Neural progenitor cell (in vitro differentiated cells): ENCODE measurements at regions not wholly inside any gene's neighbourhood (a gene's known extent, or its start where the extent isn't known, plus 50 kb on each side); places are given as distances from the start of the nearest gene placed in this dataset.

Experiments
- EZH2 ChIP-seq: fragments of 200-600 bp; sonication (generic); IDR thresholded peaks from 2 replicates; pipeline ENCODE4 v1.6.1; 2017; ENCODE audit warnings: antibody characterized with exemption, mild to moderate bottlenecking, moderate library complexity
- EZH2phosphoT487 ChIP-seq: fragments of 200-600 bp; sonication (generic); IDR thresholded peaks from 2 replicates; pipeline ENCODE4 v1.6.1; 2017; ENCODE audit warnings: antibody characterized with exemption
- TF ChIP-seq, protein P1 (sequence below): fragments of 200-600 bp; sonication (generic); IDR thresholded peaks from 2 replicates; pipeline ENCODE4 v1.5.1; 2017; ENCODE audit warnings: antibody characterized with exemption, mild to moderate bottlenecking

- TF ChIP-seq EZH2 (no peak), EZH2phosphoT487 (no peak)
- TF ChIP-seq, protein P1, sequence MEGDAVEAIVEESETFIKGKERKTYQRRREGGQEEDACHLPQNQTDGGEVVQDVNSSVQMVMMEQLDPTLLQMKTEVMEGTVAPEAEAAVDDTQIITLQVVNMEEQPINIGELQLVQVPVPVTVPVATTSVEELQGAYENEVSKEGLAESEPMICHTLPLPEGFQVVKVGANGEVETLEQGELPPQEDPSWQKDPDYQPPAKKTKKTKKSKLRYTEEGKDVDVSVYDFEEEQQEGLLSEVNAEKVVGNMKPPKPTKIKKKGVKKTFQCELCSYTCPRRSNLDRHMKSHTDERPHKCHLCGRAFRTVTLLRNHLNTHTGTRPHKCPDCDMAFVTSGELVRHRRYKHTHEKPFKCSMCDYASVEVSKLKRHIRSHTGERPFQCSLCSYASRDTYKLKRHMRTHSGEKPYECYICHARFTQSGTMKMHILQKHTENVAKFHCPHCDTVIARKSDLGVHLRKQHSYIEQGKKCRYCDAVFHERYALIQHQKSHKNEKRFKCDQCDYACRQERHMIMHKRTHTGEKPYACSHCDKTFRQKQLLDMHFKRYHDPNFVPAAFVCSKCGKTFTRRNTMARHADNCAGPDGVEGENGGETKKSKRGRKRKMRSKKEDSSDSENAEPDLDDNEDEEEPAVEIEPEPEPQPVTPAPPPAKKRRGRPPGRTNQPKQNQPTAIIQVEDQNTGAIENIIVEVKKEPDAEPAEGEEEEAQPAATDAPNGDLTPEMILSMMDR: no peak
These were observed 72.6 kb downstream of the ATP6V1G3 start for GRCh38 chr1:198467907-198468306.
